ENCODE measurements at regions not wholly inside any gene's neighbourhood (a gene's known extent, or its start where the extent isn't known, plus 50 kb on each side); places are given as distances from the start of the nearest gene placed in this dataset.

- TF ChIP-seq POLR2AphosphoS5 (IDR thresholded peaks at IDR 0.05) = no peak
- no peak for TF ChIP-seq EP300 (IDR thresholded peaks at IDR 0.05)
These were observed 326.6 kb upstream of the DPH6 start for GRCh38 chr15:35872577-35872976.

All from esophagus muscularis mucosa (tissue), 3 donors.